Naive thymus-derived CD4-positive, alpha-beta T cell (primary cell): ENCODE measurements at regions not wholly inside any gene's neighbourhood (a gene's known extent, or its start where the extent isn't known, plus 50 kb on each side); places are given as distances from the start of the nearest gene placed in this dataset.

ENCODE experiments used
- ATAC-seq: fragments of 150-1000 bp; cut with Tn5 transposase; 2 replicates; pipeline ENCODE4 v1.10.0; 2021; ENCODE audit warnings: mild to moderate bottlenecking, moderate library complexity
- CTCF ChIA-PET: fragments of 350-600 bp; sonication (Branson Sonifier 250); formaldehyde crosslinking; loops from one replicate; lab custom pipeline; 2021; ENCODE audit warnings: antibody characterized with exemption; lab: Charles Lee
- POLR2A ChIA-PET: fragments of 350-600 bp; sonication (Branson Sonifier 250); formaldehyde crosslinking; loops from one replicate; lab custom pipeline; 2021; ENCODE audit warnings: antibody characterized with exemption, inconsistent platforms; lab: Charles Lee
- DNase-seq, 9 donors: peaks; one replicate each; pipeline versions ENCODE4 v3.0.0 to v3.0.0-alpha.2; 2020 to 2022; ENCODE audit warnings: mixed read lengths in 1 of 9
- H3K27ac ChIP-seq: one replicate; pipeline ENCODE4 v1.7.0; 2013; ENCODE audit warnings: mild to moderate bottlenecking, low read depth, low read length, moderate library complexity
- H3K27me3 ChIP-seq, 2 donors: one replicate each; pipeline ENCODE4 v1.7.0; 2013; ENCODE audit warnings: low read length in 2 of 2, mild to moderate bottlenecking in 2 of 2, moderate library complexity in 2 of 2; ENCODE audit not compliant: control insufficient read depth in 2 of 2, insufficient read depth in 2 of 2
- H3K36me3 ChIP-seq, 3 experiments: 1 replicate in 2 of 3; 2 replicates in 1 of 3; pipeline ENCODE4 v1.7.0; 2013; ENCODE audit warnings: low read length in 3 of 3, mild to moderate bottlenecking in 3 of 3, moderate library complexity in 1 of 3; ENCODE audit not compliant: insufficient read depth in 3 of 3, control insufficient read depth in 2 of 3
- H3K4me1 ChIP-seq, 2 donors: one replicate each; pipeline ENCODE4 v1.7.0; 2013; ENCODE audit warnings: low read length in 2 of 2, mild to moderate bottlenecking in 2 of 2, moderate library complexity in 1 of 2; ENCODE audit not compliant: control insufficient read depth in 2 of 2, insufficient read depth in 2 of 2
- H3K4me3 ChIP-seq: 2 replicates; pipeline ENCODE4 v1.7.0; 2013; ENCODE audit warnings: mild to moderate bottlenecking, low read length
- H3K9me3 ChIP-seq, 3 experiments: 1 replicate in 2 of 3; 2 replicates in 1 of 3; pipeline ENCODE4 v1.7.0; 2013; ENCODE audit warnings: low read length in 3 of 3; ENCODE audit not compliant: control insufficient read depth in 2 of 3
- H3K27ac Mint-ChIP-seq, 9 donors: one replicate each; pipeline ENCODE4 v1.8.0; 2020 to 2022; ENCODE audit warnings: mixed read lengths in 9 of 9, mild to moderate bottlenecking in 8 of 9, moderate library complexity in 5 of 9, inconsistent platforms in 2 of 9
- H3K27me3 Mint-ChIP-seq, 5 donors: one replicate each; pipeline ENCODE4 v1.8.0; 2021 to 2022; ENCODE audit warnings: mixed read lengths in 5 of 5, mild to moderate bottlenecking in 1 of 5
- H3K36me3 Mint-ChIP-seq, 5 donors: one replicate each; pipeline ENCODE4 v1.8.0; 2020 to 2022; ENCODE audit warnings: mixed read lengths in 5 of 5, mild to moderate bottlenecking in 3 of 5, inconsistent platforms in 1 of 5
- H3K4me1 Mint-ChIP-seq, 7 donors: one replicate each; pipeline ENCODE4 v1.8.0; 2020 to 2022; ENCODE audit warnings: mixed read lengths in 7 of 7, mild to moderate bottlenecking in 3 of 7, inconsistent platforms in 1 of 7
- H3K4me3 Mint-ChIP-seq, 10 donors: one replicate each; pipeline ENCODE4 v1.8.0; 2020 to 2022; ENCODE audit warnings: mild to moderate bottlenecking in 10 of 10, mixed read lengths in 10 of 10, moderate library complexity in 6 of 10, inconsistent platforms in 2 of 10
- H3K9me3 Mint-ChIP-seq, 11 donors: one replicate each; pipeline ENCODE4 v1.8.0; 2020 to 2022; ENCODE audit warnings: mixed read lengths in 11 of 11, mild to moderate bottlenecking in 4 of 11, inconsistent platforms in 1 of 11, moderate library complexity in 1 of 11
- intact Hi-C, 2 donors: fragments of 100-400 bp; cut with micrococcal nuclease; formaldehyde crosslinking; loops; one replicate each; pipeline ENCODE4 v1.15.1; 2023

DNA sequence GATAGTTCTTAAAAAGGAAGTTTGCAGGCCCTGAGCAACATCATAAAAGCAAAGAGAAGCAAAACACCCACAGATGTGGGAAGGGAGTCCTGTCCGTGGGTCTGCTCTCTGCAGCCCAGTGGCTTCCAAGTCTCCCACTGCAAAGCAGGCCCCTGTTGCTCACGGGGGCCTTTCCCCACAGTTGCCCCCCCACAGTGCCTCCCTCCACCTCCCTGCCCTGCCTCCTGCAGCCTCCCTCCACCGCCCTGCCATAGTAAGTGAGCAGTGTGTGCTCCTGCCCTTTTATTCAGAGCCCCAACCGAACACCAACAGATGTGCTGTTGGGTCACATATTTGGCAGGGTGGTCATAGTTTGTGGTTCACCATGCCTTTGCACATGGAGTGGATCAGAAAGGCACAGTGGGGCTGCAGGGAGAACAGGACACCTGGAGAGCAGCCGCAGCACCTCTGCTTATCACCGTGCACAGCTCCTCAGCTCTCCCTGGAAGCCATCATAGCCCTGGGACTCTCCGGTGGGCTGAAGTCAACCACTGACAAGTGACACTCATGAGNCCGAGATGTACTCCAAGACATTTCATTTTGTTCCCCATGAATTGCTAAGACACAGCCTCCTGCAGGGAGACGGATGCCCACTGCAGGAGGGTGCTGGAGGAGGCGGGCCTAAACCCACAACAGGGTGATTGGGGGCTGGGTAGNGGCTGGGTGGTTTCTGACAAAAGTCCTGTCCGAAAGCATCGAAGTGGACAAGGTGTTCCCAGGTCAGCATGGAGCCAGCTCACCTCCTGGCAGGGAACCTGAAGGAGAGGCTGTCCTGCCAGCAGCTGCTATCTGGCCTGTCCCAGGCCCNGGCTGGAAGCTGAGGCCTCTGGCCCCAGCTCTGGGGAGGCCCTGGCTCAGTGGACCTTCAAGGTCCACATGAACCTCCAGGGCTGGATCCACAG lies 278.9 kb downstream of the GADD45G start:
- Mint-ChIP-seq H3K4me1 (no peaks in the 10 kb centered on the region), H3K36me3 (no peaks in the 10 kb centered on the region), H3K4me3 (no peak overlapping the region), H3K27me3 (peaks cover 0 to 5% (median 0%) of the 10 kb centered on the region in 5 donors), H3K9me3 (peaks cover 0 to 1% (median 0%) of the 10 kb centered on the region in 11 donors), H3K27ac (no peak overlapping the region)
- ATAC-seq (no peak), DNase-seq (peak in 1 of 9 donors; percentile 17)
- ChIA-PET POLR2A (no interaction called here), CTCF (interaction anchor here (0.7 kb wide), 1 partner anchor 280 kb away, joined by 3 read pairs; no protein-coding TSS in a partner anchor)
- Histone ChIP-seq H3K9me3 (no peaks in the 10 kb centered on the region), H3K36me3 (no peaks in the 10 kb centered on the region), H3K27me3 (no peaks in the 10 kb centered on the region), H3K4me1 (no peaks in the 10 kb centered on the region), H3K4me3 (no peak overlapping the region), H3K27ac (no peak overlapping the region)
- intact Hi-C loops: no loop called here

DNA sequence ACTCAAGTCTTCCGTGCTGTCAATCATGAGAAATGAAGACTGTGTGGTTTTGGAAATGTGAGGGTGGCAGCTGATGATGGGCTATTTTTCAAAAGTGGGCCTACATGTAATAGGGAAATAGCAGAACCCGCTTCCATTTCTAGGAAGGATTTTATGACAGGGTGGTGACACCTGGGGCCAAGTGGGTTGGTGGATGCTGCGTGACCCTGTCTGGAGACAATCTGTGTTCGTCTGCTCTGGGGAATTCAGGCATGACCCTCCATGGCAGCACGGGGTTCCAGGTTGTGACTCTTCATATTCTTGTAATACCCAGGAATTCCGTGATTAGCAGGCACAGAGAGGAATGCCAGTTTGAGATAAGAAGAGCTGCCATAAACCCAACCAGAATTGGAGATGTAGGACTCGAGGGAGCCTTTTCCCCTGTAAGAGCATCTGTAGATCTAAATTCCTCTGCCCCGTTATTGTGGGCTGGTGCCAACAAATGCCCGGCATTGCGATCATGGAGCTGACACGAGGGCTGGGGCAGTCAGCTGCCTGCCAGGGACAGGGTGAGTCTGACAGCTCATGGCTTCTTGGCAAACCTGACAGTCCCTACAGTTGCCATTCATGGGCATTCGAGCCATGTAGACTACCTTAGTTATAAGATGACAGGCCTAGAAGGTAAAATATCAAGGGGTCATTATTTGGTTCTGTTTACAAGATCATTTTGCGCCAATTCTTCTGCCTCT lies 279.7 kb downstream of the GADD45G start:
- no peaks in the 10 kb centered on the region for H3K9me3 ChIP-seq
- no peaks in the 10 kb centered on the region for H3K4me1 ChIP-seq
- Mint-ChIP-seq H3K27ac (no peak overlapping the region), H3K27me3 (peaks cover 0 to 12% (median 0%) of the 10 kb centered on the region in 5 donors), H3K36me3 (no peaks in the 10 kb centered on the region), H3K4me1 (no peaks in the 10 kb centered on the region), H3K9me3 (peaks cover 0 to 1% (median 0%) of the 10 kb centered on the region in 11 donors), H3K4me3 (no peak overlapping the region)
- intact Hi-C loops: no loop called here
- ChIA-PET POLR2A (interaction anchor here (0.7 kb wide), 1 partner anchor 891 kb away, joined by 3 read pairs; no protein-coding TSS in a partner anchor), CTCF (no interaction called here)
- no peak overlapping the region for H3K4me3 ChIP-seq
- H3K27ac ChIP-seq: no peak overlapping the region
- ATAC-seq: no peak
- no peaks in the 10 kb centered on the region for H3K27me3 ChIP-seq
- H3K36me3 ChIP-seq: no peaks in the 10 kb centered on the region
- DNase-seq: no peak

GRCh38 chr9:89885156-89885555 lies 280.3 kb downstream of the GADD45G start:
- ATAC-seq (no peak), DNase-seq (no peak)
- peaks cover 0 to 15% (median 0%) of the 10 kb centered on the region in 5 donors for H3K27me3 Mint-ChIP-seq
- no peak overlapping the region for H3K4me3 Mint-ChIP-seq
- peaks cover 0 to 1% (median 0%) of the 10 kb centered on the region in 11 donors for H3K9me3 Mint-ChIP-seq
- H3K36me3 Mint-ChIP-seq: no peaks in the 10 kb centered on the region
- intact Hi-C loops: no loop called here
- ChIA-PET POLR2A (interaction anchor here (0.7 kb wide), 1 partner anchor 892 kb away, joined by 3 read pairs; no protein-coding TSS in a partner anchor), CTCF (no interaction called here)
- H3K9me3 ChIP-seq: no peaks in the 10 kb centered on the region
- no peak overlapping the region for H3K4me3 ChIP-seq
- H3K27me3 ChIP-seq: no peaks in the 10 kb centered on the region
- H3K27ac ChIP-seq: no peak overlapping the region
- no peaks in the 10 kb centered on the region for H3K4me1 Mint-ChIP-seq
- no peaks in the 10 kb centered on the region for H3K36me3 ChIP-seq
- H3K4me1 ChIP-seq: no peaks in the 10 kb centered on the region
- no peak overlapping the region for H3K27ac Mint-ChIP-seq

GRCh38 chr9:89886281-89886700 lies 281.5 kb downstream of the GADD45G start:
- POLR2A ChIA-PET: no interaction called here
- Histone ChIP-seq H3K4me3 (no peak overlapping the region), H3K27ac (no peak overlapping the region), H3K36me3 (no peaks in the 10 kb centered on the region), H3K27me3 (no peaks in the 10 kb centered on the region), H3K9me3 (no peaks in the 10 kb centered on the region), H3K4me1 (no peaks in the 10 kb centered on the region)
- no peak for DNase-seq
- Mint-ChIP-seq H3K27ac (no peak overlapping the region), H3K4me1 (no peaks in the 10 kb centered on the region), H3K4me3 (no peak overlapping the region), H3K9me3 (peaks cover 0 to 1% (median 0%) of the 10 kb centered on the region in 11 donors), H3K27me3 (peaks cover 0 to 15% (median 0%) of the 10 kb centered on the region in 5 donors), H3K36me3 (no peaks in the 10 kb centered on the region)
- intact Hi-C loops: no loop called here
- no peak for ATAC-seq
- CTCF ChIA-PET: no interaction called here

- no peak overlapping the region for H3K4me3 ChIP-seq
- H3K9me3 Mint-ChIP-seq: peaks cover 0 to 1% (median 0%) of the 10 kb centered on the region in 11 donors
- no peaks in the 10 kb centered on the region for H3K9me3 ChIP-seq
- ATAC-seq: no peak
- DNase-seq: no peak
- no peaks in the 10 kb centered on the region for H3K4me1 Mint-ChIP-seq
- H3K4me1 ChIP-seq: no peaks in the 10 kb centered on the region
- H3K4me3 Mint-ChIP-seq: no peak overlapping the region
- intact Hi-C loops: no loop called here
- peaks cover 0 to 15% (median 0%) of the 10 kb centered on the region in 5 donors for H3K27me3 Mint-ChIP-seq
- no peaks in the 10 kb centered on the region for H3K27me3 ChIP-seq
- CTCF ChIA-PET: no interaction called here
- no peak overlapping the region for H3K27ac Mint-ChIP-seq
- H3K36me3 Mint-ChIP-seq: no peaks in the 10 kb centered on the region
- no peaks in the 10 kb centered on the region for H3K36me3 ChIP-seq
- POLR2A ChIA-PET: no interaction called here
- no peak overlapping the region for H3K27ac ChIP-seq
Observed at GRCh38 chr9:89887286-89887685, 282.5 kb downstream of the GADD45G start.

GRCh38 chr9:89888233-89888632 lies 283.4 kb downstream of the GADD45G start:
- Mint-ChIP-seq H3K4me1 (no peaks in the 10 kb centered on the region), H3K27ac (no peak overlapping the region), H3K9me3 (peaks cover 0 to 1% (median 0%) of the 10 kb centered on the region in 11 donors), H3K27me3 (peaks cover 0 to 15% (median 0%) of the 10 kb centered on the region in 5 donors), H3K36me3 (no peaks in the 10 kb centered on the region), H3K4me3 (no peak overlapping the region)
- H3K4me3 ChIP-seq: no peak overlapping the region
- ChIA-PET POLR2A (no interaction called here), CTCF (no interaction called here)
- H3K9me3 ChIP-seq: no peaks in the 10 kb centered on the region
- no peaks in the 10 kb centered on the region for H3K36me3 ChIP-seq
- no peak overlapping the region for H3K27ac ChIP-seq
- H3K27me3 ChIP-seq: no peaks in the 10 kb centered on the region
- ATAC-seq (no peak), DNase-seq (no peak)
- H3K4me1 ChIP-seq: no peaks in the 10 kb centered on the region
- intact Hi-C loops: no loop called here
